Activated B cell treated with CpG ODN at 0.5 μM for 24 hours (primary cell): ENCODE measurements at regions not wholly inside any gene's neighbourhood (a gene's known extent, or its start where the extent isn't known, plus 50 kb on each side); places are given as distances from the start of the nearest gene placed in this dataset.

Experiments used
- ATAC-seq: fragments of 200-7000 bp; cut with Tn5 transposase; one replicate; pipeline ENCODE4 v1.10.0; 2021; ENCODE audit warnings: low read depth, mild to moderate bottlenecking, moderate library complexity
- CTCF ChIA-PET: fragments of 350-600 bp; sonication (Branson Sonifier 250); formaldehyde crosslinking; loops from one replicate; lab custom pipeline; 2021; ENCODE audit warnings: antibody characterized with exemption; lab: Charles Lee
- POLR2A ChIA-PET: fragments of 350-600 bp; sonication (Branson Sonifier 250); formaldehyde crosslinking; loops from one replicate; lab custom pipeline; 2021; ENCODE audit warnings: antibody characterized with exemption; lab: Charles Lee
- DNase-seq: peaks from one replicate; pipeline ENCODE4 v3.0.0; 2022
- H3K27ac Mint-ChIP-seq: one replicate; pipeline ENCODE4 v1.8.0; 2020; ENCODE audit warnings: mixed read lengths
- H3K27me3 Mint-ChIP-seq: one replicate; pipeline ENCODE4 v1.8.0; 2021; ENCODE audit warnings: mixed read lengths
- H3K36me3 Mint-ChIP-seq: one replicate; pipeline ENCODE4 v1.8.0; 2021; ENCODE audit warnings: low read depth, mixed read lengths
- H3K4me1 Mint-ChIP-seq: one replicate; pipeline ENCODE4 v1.8.0; 2021; ENCODE audit warnings: mixed read lengths
- H3K4me3 Mint-ChIP-seq: one replicate; pipeline ENCODE4 v1.8.0; 2020; ENCODE audit warnings: mild to moderate bottlenecking, mixed read lengths
- H3K9me3 Mint-ChIP-seq: one replicate; pipeline ENCODE4 v1.8.0; 2020; ENCODE audit warnings: mixed read lengths
- intact Hi-C: fragments of 100-400 bp; cut with micrococcal nuclease; formaldehyde crosslinking; loops from one replicate; pipeline ENCODE4 v1.15.1; 2024
- TF ChIP-seq, protein P1 (sequence below): fragments of 200-600 bp; IDR thresholded peaks from one replicate; pipeline ENCODE4 v1.8.0; 2022; ENCODE audit warnings: antibody characterized with exemption, mild to moderate bottlenecking

GRCh38 chr5:156272139-156272538, 54.8 kb upstream of the SGCD start:
- Mint-ChIP-seq H3K27me3 (no peaks in the 10 kb centered on the region), H3K9me3 (peaks cover 9% of the 10 kb centered on the region), H3K36me3 (no peaks in the 10 kb centered on the region), H3K4me3 (no peak overlapping the region), H3K27ac (no peak overlapping the region), H3K4me1 (no peaks in the 10 kb centered on the region)
- TF ChIP-seq, protein P1, sequence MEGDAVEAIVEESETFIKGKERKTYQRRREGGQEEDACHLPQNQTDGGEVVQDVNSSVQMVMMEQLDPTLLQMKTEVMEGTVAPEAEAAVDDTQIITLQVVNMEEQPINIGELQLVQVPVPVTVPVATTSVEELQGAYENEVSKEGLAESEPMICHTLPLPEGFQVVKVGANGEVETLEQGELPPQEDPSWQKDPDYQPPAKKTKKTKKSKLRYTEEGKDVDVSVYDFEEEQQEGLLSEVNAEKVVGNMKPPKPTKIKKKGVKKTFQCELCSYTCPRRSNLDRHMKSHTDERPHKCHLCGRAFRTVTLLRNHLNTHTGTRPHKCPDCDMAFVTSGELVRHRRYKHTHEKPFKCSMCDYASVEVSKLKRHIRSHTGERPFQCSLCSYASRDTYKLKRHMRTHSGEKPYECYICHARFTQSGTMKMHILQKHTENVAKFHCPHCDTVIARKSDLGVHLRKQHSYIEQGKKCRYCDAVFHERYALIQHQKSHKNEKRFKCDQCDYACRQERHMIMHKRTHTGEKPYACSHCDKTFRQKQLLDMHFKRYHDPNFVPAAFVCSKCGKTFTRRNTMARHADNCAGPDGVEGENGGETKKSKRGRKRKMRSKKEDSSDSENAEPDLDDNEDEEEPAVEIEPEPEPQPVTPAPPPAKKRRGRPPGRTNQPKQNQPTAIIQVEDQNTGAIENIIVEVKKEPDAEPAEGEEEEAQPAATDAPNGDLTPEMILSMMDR: no peak
- intact Hi-C loops: no loop called here
- ATAC-seq (no peak), DNase-seq (no peak)
- CTCF ChIA-PET: no interaction called here
- POLR2A ChIA-PET: no interaction called here

GRCh38 chr5:156273325-156273724, 53.6 kb upstream of the SGCD start:
- TF ChIP-seq, protein P1: no peak
- H3K9me3 Mint-ChIP-seq: peaks cover 5% of the 10 kb centered on the region
- no peak overlapping the region for H3K4me3 Mint-ChIP-seq
- no peaks in the 10 kb centered on the region for H3K4me1 Mint-ChIP-seq
- intact Hi-C loops: no loop called here
- H3K27me3 Mint-ChIP-seq: no peaks in the 10 kb centered on the region
- no peak overlapping the region for H3K27ac Mint-ChIP-seq
- CTCF ChIA-PET: no interaction called here
- no peak for ATAC-seq
- H3K36me3 Mint-ChIP-seq: no peaks in the 10 kb centered on the region
- no peak for DNase-seq
- POLR2A ChIA-PET: no interaction called here

DNA sequence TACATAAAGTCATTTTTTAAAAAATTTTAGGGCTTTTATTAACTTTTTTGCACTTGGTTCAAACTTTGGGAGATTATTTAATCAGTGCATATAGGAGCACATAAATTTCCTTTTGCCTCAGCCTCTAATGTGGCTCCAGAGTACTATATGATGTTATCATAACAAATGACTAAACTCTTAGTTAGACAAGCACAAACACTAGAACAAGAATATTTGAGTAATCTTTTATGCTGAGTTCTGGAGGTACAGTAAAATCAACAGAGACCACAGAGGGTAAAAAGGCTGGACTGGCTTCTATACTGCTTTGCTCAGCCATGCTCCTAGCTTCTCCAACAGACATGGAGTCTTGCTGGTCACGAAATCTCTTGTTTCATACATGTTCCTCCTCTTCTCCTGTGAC, 52.5 kb upstream of the SGCD start:
- H3K27me3 Mint-ChIP-seq: no peaks in the 10 kb centered on the region
- ChIA-PET POLR2A (no interaction called here), CTCF (interaction anchor here (0.6 kb wide), 1 partner anchor 663 kb away, joined by 3 read pairs; no protein-coding TSS in a partner anchor)
- intact Hi-C loops: no loop called here
- H3K9me3 Mint-ChIP-seq: peaks cover 3% of the 10 kb centered on the region
- no peak for ATAC-seq
- no peaks in the 10 kb centered on the region for H3K36me3 Mint-ChIP-seq
- no peak for DNase-seq
- no peaks in the 10 kb centered on the region for H3K4me1 Mint-ChIP-seq
- TF ChIP-seq, protein P1: no peak
- no peak overlapping the region for H3K27ac Mint-ChIP-seq
- H3K4me3 Mint-ChIP-seq: no peak overlapping the region
